SK-N-SH (cell line): ENCODE measurements at regions not wholly inside any gene's neighbourhood (a gene's known extent, or its start where the extent isn't known, plus 50 kb on each side); places are given as distances from the start of the nearest gene placed in this dataset.

Source experiments
- CTCF ChIA-PET: fragments of 300-600, 350-600 bp; formaldehyde crosslinking; extraction: SDS; loops from one replicate; lab custom pipeline; 2021; lab: Yijun Ruan, JAX
- POLR2A ChIA-PET: fragments of 350-600 bp; sonication (Branson Sonifier 250); formaldehyde crosslinking; extraction: SDS; loops from one replicate; lab custom pipeline; 2020; ENCODE audit warnings: antibody characterized with exemption, inconsistent platforms; lab: Yijun Ruan, JAX
- DNase-seq: peaks from one replicate; pipeline ENCODE4 v3.0.0; 2012
- H2AFZ ChIP-seq: fragments of 200-600 bp; sonication (generic); 2 replicates; pipeline ENCODE4 v1.8.1; 2016; ENCODE audit warnings: antibody characterized with exemption, mild to moderate bottlenecking, low read depth
- H3F3A ChIP-seq: fragments of 200-600 bp; sonication (generic); replicated peaks from 2 replicates; pipeline ENCODE3; 2016; ENCODE audit warnings: antibody characterized with exemption, mild to moderate bottlenecking; ENCODE audit not compliant: insufficient read depth
- H3K27ac ChIP-seq, 2 experiments: fragments of 200-500 bp in 1 of 2; fragments of 200-600 bp in 1 of 2; sonication (Bioruptor generic) in 1 of 2; sonication (generic), shearing (Covaris generic) in 1 of 2; 2 replicates each; pipeline versions ENCODE4 v1.5.1 to v1.6.1; 2014 to 2016; ENCODE audit warnings: low read depth in 2 of 2, inconsistent platforms in 1 of 2, low read length in 1 of 2, mild to moderate bottlenecking in 1 of 2, mixed read lengths in 1 of 2
- H3K27me3 ChIP-seq: fragments of 200-600 bp; sonication (generic), shearing (Covaris generic); 2 replicates; pipeline ENCODE4 v1.6.1; 2016; ENCODE audit warnings: mixed run types; ENCODE audit not compliant: insufficient read depth
- H3K36me3 ChIP-seq, 2 experiments: fragments of 200-500 bp in 1 of 2; fragments of 200-600 bp in 1 of 2; sonication (Bioruptor generic) in 1 of 2; sonication (generic) in 1 of 2; replicated peaks in 1 of 2; 2 replicates each; pipeline versions ENCODE3 to v1.5.1; 2014 to 2016; ENCODE audit warnings: low read length in 1 of 2, mild to moderate bottlenecking in 1 of 2; ENCODE audit not compliant: insufficient read depth in 2 of 2, control insufficient read depth in 1 of 2
- H3K4me1 ChIP-seq, 2 experiments: fragments of 200-500 bp in 1 of 2; fragments of 200-600 bp in 1 of 2; sonication (Bioruptor generic) in 1 of 2; sonication (generic), shearing (Covaris generic) in 1 of 2; 2 replicates each; pipeline versions ENCODE4 v1.5.1 to v1.6.1; 2014 to 2016; ENCODE audit warnings: low read depth in 1 of 2, low read length in 1 of 2, mixed run types in 1 of 2; ENCODE audit not compliant: insufficient read depth in 2 of 2, control insufficient read depth in 1 of 2
- H3K4me2 ChIP-seq: fragments of 200-600 bp; sonication (generic), shearing (Covaris generic); 2 replicates; pipeline ENCODE4 v1.6.1; 2017; ENCODE audit warnings: mixed run types
- H3K4me3 ChIP-seq, 2 experiments: fragments of 200-500 bp in 1 of 2; fragments of 200-600 bp in 1 of 2; sonication (Bioruptor generic) in 1 of 2; sonication (generic), shearing (Covaris generic) in 1 of 2; 2 replicates each; pipeline versions ENCODE4 v1.5.1 to v1.8.1; 2014 to 2016; ENCODE audit warnings: low read depth in 2 of 2, inconsistent platforms in 1 of 2, low read length in 1 of 2, mild to moderate bottlenecking in 1 of 2, mixed read lengths in 1 of 2, moderate library complexity in 1 of 2
- H3K79me2 ChIP-seq: fragments of 200-600 bp; sonication (generic); 2 replicates; pipeline ENCODE4 v1.8.1; 2017; ENCODE audit warnings: mild to moderate bottlenecking; ENCODE audit not compliant: insufficient read depth
- H3K9ac ChIP-seq: fragments of 200-600 bp; sonication (generic); 2 replicates; pipeline ENCODE4 v1.6.1; 2017; ENCODE audit warnings: mixed run types
- H3K9me2 ChIP-seq: fragments of 200-600 bp; sonication (generic); 2 replicates; pipeline ENCODE4 v1.6.1; 2017; ENCODE audit warnings: mixed run types
- H3K9me3 ChIP-seq: fragments of 200-600 bp; sonication (generic); 2 replicates; pipeline ENCODE4 v1.6.1; 2017; ENCODE audit warnings: mixed run types, mild to moderate bottlenecking, moderate library complexity
- H4K20me1 ChIP-seq: fragments of 200-600 bp; sonication (generic); 2 replicates; pipeline ENCODE4 v1.6.1; 2017; ENCODE audit warnings: mild to moderate bottlenecking, mixed run types; ENCODE audit not compliant: insufficient read depth
- SIN3A ChIP-seq: IDR thresholded peaks from 2 replicates; pipeline ENCODE4 v1.6.1; 2012; ENCODE audit warnings: low read depth, mild to moderate bottlenecking, low read length, moderate library complexity, borderline replicate concordance
- SMC3 ChIP-seq: IDR thresholded peaks from 2 replicates; pipeline ENCODE4 v1.6.1; 2012; ENCODE audit warnings: low read depth, low read length, improper control_type of control experiment
- WGBS: methylation state at CpG from one replicate; pipeline ENCODE4 v1.1.6; 2017; ENCODE audit warnings: low lambda C conversion rate; 5-methylcytosine and 5-hydroxymethylcytosine counted together

GRCh38 chr7:446289-446935 lies 73.2 kb downstream of the PDGFA start:
- Histone ChIP-seq H3K9ac (no peak overlapping the region), H3F3A (peaks cover 3% of the 10 kb centered on the region), H4K20me1 (no peaks in the 10 kb centered on the region), H3K27ac (no peak overlapping the region), H3K79me2 (no peaks in the 10 kb centered on the region), H2AFZ (no peak overlapping the region), H3K4me3 (no peak overlapping the region), H3K4me2 (no peak overlapping the region), H3K9me3 (no peaks in the 10 kb centered on the region), H3K27me3 (no peaks in the 10 kb centered on the region), H3K9me2 (no peaks in the 10 kb centered on the region), H3K4me1 (no peaks in the 10 kb centered on the region), H3K36me3 (no peaks in the 10 kb centered on the region)
- no peak for DNase-seq
- WGBS = 69% methylated on average over 25 of the region's 29 CpGs
- ChIA-PET CTCF (interaction anchor here (0.6 to 1.4 kb wide), 2 partner anchors 11 to 630 kb away, joined by 3 read pairs; no protein-coding TSS in a partner anchor), POLR2A (no interaction called here)
- TF ChIP-seq SIN3A (no peak), SMC3 (no peak)
